NCI-H2227 treated with DMSO at 0.1 percent for 48 hours (cell line): ENCODE measurements at regions not wholly inside any gene's neighbourhood (a gene's known extent, or its start where the extent isn't known, plus 50 kb on each side); places are given as distances from the start of the nearest gene placed in this dataset.
A peak's percentile ranks its signal among the peaks of the same experiment; 100 is the strongest.

Experiments used
- DNase-seq: peaks from one replicate; lab custom pipeline; 2025; lab: John Stamatoyannopoulos, UW

GRCh38 chr12:82174383-82174782, 183.8 kb downstream of the CCDC59 start:
- DNase-seq: peak; percentile 55

DNA sequence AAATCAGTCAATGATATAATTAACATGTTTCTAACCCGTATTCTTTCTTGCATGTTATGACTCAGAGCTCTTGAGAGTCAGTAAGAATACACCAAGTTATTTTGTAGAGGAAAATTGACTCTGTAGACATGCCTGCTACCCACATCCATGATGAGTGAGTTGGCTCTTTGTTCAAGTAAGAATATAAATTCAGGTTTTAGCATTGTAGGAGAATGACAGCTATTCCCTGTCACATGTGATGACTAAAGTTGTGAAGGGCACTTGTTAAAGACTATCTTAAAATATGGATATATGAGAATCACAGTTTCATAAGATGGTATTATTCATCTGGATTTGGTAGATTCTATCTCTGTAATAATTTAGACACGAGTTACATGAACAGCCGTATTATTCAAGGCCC, 209.1 kb downstream of the CCDC59 start:
- no peak for DNase-seq

DNA sequence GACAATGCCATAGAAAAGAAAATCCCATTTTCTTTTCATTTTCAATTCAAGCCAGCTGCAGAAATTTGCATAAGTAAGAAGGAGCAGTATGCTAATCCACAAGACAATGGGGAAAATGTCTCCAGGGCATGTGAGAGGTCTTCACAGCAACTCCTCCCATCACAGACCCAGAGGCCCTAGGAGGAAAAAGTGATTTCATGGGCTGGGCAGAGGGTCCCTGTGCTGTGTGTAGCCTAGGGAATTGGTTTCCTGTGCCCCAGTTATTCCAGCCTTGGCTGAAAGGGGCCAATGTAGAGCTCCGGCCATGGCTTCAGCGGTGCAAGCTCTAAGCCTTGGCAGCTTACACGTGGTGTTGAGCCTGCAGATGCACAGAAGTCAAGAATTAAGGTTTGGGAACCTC, 211.4 kb downstream of the CCDC59 start:
- no peak for DNase-seq

GRCh38 chr12:82144505-82144904, 213.7 kb downstream of the CCDC59 start:
- DNase-seq: no peak

GRCh38 chr12:82132390-82132789, 225.8 kb downstream of the CCDC59 start:
- no peak for DNase-seq

DNA sequence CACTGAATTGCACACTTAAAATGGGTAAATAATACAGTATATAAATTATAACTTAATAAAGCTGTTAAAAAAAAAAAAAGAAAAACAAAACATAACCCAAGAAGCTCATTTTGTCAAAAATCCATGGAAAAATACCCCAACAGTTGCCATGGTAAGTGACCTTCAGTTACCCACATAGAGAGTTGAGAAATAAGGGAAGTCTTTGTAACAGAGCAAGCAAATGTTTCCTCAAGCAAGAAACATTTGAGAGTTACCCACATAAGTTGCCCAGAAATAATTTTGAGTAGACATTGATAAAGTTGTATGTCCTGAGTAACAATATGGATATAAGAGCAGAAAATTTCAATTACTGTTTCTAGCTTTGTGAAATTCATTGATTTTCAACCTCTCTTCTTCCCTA, 227.4 kb downstream of the CCDC59 start:
- DNase-seq: no peak

DNA sequence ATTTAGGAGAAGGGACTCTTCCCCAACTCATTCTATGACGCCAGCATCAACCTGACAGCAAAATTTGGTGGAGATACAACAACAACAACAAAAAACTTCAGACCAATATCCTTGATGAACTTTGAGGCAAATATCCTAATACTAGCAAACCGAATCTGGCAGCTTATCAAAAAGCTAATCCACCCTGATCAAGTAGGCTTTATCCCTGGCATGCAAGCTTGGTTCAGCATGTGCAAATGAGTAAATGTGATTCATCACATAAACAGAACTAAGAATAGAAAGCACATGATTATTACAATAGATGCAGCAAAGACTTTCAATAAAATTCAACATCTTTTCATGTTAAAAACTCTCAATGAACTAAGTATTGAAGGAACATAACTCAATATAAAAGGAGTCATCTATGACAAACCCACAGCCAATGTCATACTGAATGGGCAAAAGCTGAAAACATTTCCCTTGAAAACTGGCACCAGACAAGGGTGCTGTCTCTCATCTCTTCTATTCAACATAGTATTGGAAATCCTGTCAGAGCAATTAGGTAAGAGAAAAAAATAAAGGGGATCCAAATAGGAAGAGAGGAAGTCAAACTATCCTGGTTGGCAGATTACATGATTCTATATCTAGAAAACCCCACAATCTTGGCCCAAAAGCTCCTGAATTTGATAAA, 233.3 kb downstream of the CCDC59 start:
- no peak for DNase-seq

DNA sequence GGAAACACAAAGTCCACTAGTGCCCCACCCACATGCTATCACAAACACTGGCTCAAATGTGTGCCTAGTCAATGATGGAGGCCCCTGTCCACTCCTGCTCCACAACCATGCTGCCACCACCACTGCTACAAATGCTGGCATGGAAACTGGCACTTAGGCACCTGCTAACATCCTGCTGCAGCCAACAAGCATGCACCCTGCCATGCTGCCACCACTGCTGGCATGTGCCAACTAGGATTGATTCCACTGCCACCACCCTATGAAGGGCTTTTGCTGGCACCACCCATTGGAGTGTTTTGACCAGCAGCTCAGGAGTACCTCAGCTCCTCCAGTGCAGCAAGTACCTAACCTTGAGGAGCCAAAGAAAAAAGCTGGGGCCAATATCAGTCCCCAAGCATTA, 236.6 kb downstream of the CCDC59 start:
- DNase-seq: no peak

DNA sequence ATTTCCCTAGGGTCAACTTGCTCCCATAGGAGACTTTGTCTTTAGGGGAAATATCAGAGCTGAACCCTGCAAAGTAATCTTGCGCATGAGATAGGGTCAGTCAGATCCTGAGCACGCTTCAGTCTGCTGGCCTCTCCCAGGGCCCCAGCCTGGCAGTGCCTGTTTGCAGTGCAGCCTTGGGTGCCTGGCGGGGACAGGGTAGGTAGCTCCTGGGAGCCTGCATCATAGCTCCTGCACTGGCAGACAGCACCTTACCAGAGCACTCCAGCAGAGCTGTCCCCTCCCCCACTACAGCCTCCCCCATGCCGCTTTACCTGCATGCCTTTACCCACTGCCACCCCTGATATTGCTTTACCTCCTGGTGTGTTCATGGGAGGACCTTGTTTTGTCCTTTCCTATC, 237.3 kb downstream of the CCDC59 start:
- no peak for DNase-seq

DNA sequence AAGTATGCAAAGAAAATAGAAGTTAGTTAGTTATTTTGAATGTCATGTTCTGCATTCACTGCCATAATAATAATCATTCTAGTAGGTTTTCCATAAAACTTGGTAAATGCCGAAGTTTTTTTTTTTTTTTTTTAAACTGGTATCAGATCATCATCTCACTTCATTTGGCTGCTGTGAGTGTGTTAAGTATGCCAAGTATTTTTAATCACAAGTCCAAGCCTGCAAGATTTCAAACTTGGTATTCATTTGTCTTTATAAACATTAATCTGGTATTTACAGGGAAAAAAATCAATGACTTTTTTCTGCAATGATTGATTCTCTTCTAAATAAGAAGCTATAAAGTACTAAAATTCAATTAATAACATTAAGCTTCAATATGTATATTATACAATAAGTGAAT, 248.9 kb downstream of the CCDC59 start:
- DNase-seq: no peak

GRCh38 chr12:82108615-82109014, 249.6 kb downstream of the CCDC59 start:
- no peak for DNase-seq

GRCh38 chr12:82099216-82099615, 259.0 kb downstream of the CCDC59 start:
- DNase-seq: no peak

- DNase-seq: no peak
Measured at GRCh38 chr12:82097877-82098276, 260.3 kb downstream of the CCDC59 start.

- no peak for DNase-seq
Measured at GRCh38 chr12:82097438-82097837, 260.7 kb downstream of the CCDC59 start.

GRCh38 chr12:82090165-82090564, 268.0 kb downstream of the CCDC59 start:
- DNase-seq: no peak

DNA sequence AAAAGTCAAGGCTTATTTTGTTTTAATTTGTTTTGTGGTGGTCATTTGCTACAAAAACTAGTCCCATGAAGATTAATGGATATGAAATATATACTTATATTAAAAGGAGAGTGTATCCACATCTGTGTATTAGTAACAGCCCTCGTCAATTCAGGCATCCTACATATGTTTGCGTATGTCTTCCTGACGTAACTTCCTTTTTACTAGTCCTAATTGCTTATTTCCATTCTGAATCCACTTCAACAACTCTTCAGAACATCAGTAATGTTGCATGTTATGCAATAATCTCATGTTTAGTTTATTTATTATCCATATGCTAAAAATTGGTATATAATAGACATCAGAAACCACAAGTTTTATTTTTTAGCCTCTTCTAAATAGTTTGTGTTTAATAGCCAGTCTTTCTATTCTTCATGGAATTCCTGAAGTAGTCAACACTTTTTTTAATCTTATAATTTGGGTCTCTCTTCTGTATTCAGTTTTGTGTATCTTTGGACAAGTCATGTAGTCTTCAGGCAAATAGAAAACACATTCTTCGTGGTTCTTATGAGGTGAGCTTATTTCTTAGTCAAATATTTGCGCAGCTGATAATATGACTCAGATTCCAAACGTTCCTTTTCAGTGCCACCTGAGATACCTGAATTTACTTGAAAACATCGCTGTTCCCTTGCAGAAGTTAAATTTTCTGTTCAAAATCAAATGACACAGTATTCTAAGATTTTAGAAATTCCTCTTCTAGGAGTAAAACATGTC, 268.6 kb downstream of the CCDC59 start:
- DNase-seq: no peak

GRCh38 chr12:82082501-82082900, 275.7 kb downstream of the CCDC59 start:
- no peak for DNase-seq

DNA sequence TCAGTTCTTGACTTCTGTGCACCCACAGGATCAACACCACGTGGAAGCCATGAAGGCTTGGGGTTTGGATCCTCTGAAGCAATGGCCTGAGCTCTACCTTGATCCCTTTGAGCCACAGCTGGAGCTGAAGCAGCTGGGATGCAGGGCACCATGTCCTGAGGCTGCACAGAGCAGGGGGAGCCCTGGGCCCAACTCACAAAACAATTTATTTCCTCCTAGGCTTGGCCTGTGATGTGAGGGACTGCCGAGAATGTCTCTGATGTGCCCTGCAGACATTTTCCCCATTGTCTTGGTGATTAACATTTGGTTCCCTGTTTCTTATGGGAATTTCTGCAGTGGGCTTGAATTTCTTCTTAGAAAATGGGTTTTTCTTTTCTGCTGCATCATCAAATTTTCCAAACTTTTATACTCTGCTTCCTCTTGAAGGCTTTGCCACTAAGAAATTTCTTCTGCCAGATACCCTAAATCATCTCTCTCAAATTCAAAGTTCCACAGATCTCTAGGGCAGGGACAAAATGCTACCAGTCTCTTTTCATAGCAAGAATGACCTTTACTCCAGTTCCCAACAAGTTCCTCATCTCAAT, 288.2 kb downstream of the CCDC59 start:
- DNase-seq: no peak

DNA sequence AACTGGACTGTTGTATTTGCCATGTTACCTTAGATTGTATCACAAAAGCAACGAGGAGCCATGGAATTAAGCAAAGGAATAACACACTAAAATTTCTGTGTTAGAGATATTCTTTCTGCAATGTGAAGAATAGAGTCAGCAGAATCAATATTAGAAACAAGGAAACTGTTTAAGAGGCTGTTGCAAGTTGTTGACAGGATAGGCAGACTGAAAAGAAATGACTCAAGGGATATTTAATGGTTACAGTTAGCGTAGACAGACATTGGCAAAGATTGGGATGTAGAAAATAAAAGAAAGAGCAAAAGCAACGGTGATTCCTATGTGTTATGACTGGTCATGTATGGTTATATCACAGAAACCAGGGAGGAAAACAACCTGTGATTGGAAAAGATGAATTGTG, 299.0 kb upstream of the PPFIA2 start:
- no peak for DNase-seq

GRCh38 chr12:82057770-82058169, 298.6 kb upstream of the PPFIA2 start:
- no peak for DNase-seq

- DNase-seq: no peak
Measured at GRCh38 chr12:82055391-82055790, 296.2 kb upstream of the PPFIA2 start.

DNA sequence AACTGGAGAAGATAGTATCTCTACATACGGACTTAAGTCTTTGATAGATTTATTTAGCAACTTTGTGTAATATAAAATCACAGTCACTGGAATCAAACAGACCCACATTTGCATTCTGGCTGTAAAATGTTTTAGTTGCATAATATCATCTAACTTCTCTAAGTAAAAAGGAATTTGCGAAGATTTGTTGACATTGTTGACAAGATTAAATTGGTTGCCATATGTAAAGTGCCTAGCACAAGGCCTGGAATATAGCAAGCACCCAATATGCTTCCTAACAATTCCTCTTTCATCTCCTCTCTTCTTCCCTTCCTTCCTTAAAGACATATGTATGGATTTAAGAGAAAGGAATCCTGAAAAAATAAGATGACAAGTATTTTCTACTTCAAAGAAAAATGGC, 295.4 kb upstream of the PPFIA2 start:
- DNase-seq: no peak

GRCh38 chr12:82047446-82047845, 288.3 kb upstream of the PPFIA2 start:
- no peak for DNase-seq
